ENCODE measurements at regions not wholly inside any gene's neighbourhood (a gene's known extent, or its start where the extent isn't known, plus 50 kb on each side); places are given as distances from the start of the nearest gene placed in this dataset.
A peak's percentile ranks its signal among the peaks of the same experiment; 100 is the strongest.

DNA sequence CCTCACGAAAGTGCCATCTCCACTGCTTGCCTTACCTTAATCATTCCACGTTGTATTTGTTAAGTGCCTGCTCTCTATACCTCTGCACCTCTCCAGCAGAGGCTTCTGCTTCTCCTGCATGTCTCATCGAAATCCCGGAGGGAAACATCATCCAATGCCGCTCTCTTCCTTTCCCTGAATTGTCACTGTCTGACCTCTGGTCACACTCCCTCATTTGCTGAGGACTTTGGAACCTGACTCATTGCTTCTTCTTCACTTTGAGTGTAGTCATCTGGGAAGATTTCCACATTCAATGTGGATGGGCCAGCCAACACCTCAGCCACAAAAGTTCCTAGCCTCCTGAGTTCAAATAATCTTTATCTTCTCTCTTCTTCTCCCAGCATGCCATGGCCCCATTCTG, 78.9 kb upstream of the BEND6 start:
- RAD21 ChIA-PET (ENCODE audit: low non-redundant PET in 1 of 2, low total read pairs in 2 of 2, uncharacterized antibody in 2 of 2, unreplicated experiment in 2 of 2) = no interaction called here
- intact Hi-C loops (cut with micrococcal nuclease) = no loop called here
- Histone ChIP-seq H3K9ac (ENCODE audit: low read length) (no peak overlapping the region), H3K36me3 (ENCODE audit: control insufficient read depth in 1 of 2, insufficient read depth in 2 of 2, low read length in 2 of 2) (no peaks in the 10 kb centered on the region), H2AFZ (ENCODE audit: low read depth, low read length, poor library complexity, severe bottlenecking) (no peak overlapping the region), H3K27ac (ENCODE audit: low read depth, low read length) (no peak overlapping the region), H3K4me2 (ENCODE audit: low read length) (peak overlapping the region; percentile 58), H3K27me3 (ENCODE audit: insufficient read depth, low read length) (no peaks in the 10 kb centered on the region), H3K9me2 (ENCODE audit: insufficient read depth) (no peaks in the 10 kb centered on the region), H3K9me3 (ENCODE audit: control insufficient read depth in 1 of 2, insufficient read depth in 1 of 2, low read depth in 1 of 2, low read length in 2 of 2) (no peaks in the 10 kb centered on the region), H3K4me3 (replicated peaks in 1 of 2; ENCODE audit: low read depth in 1 of 2, low read length in 2 of 2) (peak overlapping the region in 1 of 2 experiments; percentile 5; a peak in 1 of 4 replicates), H4K20me1 (ENCODE audit: insufficient read depth) (no peaks in the 10 kb centered on the region), H3K79me2 (ENCODE audit: insufficient read depth, low read length) (peaks cover 10% of the 10 kb centered on the region), H3K4me1 (ENCODE audit: control insufficient read depth in 1 of 2, insufficient read depth in 2 of 2, low read length in 2 of 2) (peaks cover 12 to 29% of the 10 kb centered on the region in 2 experiments)
- BruUV-seq (replicated peaks) = no TSS peak
- POLR2A ChIA-PET = no interaction called here
- peak; percentile 66 for ATAC-seq
- TF ChIP-seq FOSL1 (IDR thresholded peaks at IDR 0.05; ENCODE audit: low read depth) = peak; percentile 33; the same call in 1 of the 2 replicates
- TF ChIP-seq POLR2A (IDR thresholded peaks at IDR 0.05; ENCODE audit: borderline replicate concordance, extremely low read depth, insufficient read depth, insufficient read length) = no peak
- TF ChIP-seq ATF3 (IDR thresholded peaks at IDR 0.05) = no peak
- peak; percentile 40; the same call in 1 of the 2 replicates for TF ChIP-seq SP1 (IDR thresholded peaks at IDR 0.05; ENCODE audit: low read depth)
- TF ChIP-seq CEBPB (IDR thresholded peaks at IDR 0.05; ENCODE audit: low read depth) = 0 out of 2 replicates have a peak, but pooled peaks have one; percentile 11
- peak; percentile 28; the same call in 1 of the 2 replicates for TF ChIP-seq CBX3 (IDR thresholded peaks at IDR 0.05; ENCODE audit: low read depth)
- TF ChIP-seq, protein P1, sequence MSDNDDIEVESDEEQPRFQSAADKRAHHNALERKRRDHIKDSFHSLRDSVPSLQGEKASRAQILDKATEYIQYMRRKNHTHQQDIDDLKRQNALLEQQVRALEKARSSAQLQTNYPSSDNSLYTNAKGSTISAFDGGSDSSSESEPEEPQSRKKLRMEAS (IDR thresholded peaks at IDR 0.05) = peak; percentile 41; the same call in 1 of the 2 replicates
- TF ChIP-seq ZBTB33 (IDR thresholded peaks at IDR 0.05; ENCODE audit: extremely low read depth, insufficient replicate concordance, low read length) = no peak
- peak; percentile 35; the same call in 1 of the 2 replicates for TF ChIP-seq JUND (IDR thresholded peaks at IDR 0.05)
- CTCF ChIA-PET = interaction anchor here (1.0 kb wide), 1 partner anchor 27 kb away, joined by 3 read pairs; no protein-coding TSS in a partner anchor
- DNase-seq (ENCODE audit: low read depth, low spot score) = no peak
